HFFc6 (cell line): ENCODE measurements at regions not wholly inside any gene's neighbourhood (a gene's known extent, or its start where the extent isn't known, plus 50 kb on each side); places are given as distances from the start of the nearest gene placed in this dataset.
A peak's percentile ranks its signal among the peaks of the same experiment; 100 is the strongest.

Experiments used
- DNase-seq: peaks from one replicate; pipeline ENCODE4 v3.0.0-alpha.2; 2018
- H3K27ac Mint-ChIP-seq: 2 replicates; pipeline ENCODE4 v1.8.0; 2020; ENCODE audit warnings: mild to moderate bottlenecking, mixed read lengths
- H3K27me3 Mint-ChIP-seq: 2 replicates; pipeline ENCODE4 v1.8.0; 2021; ENCODE audit warnings: mild to moderate bottlenecking, moderate library complexity, mixed read lengths; ENCODE audit not compliant: insufficient read depth
- H3K36me3 Mint-ChIP-seq: 2 replicates; pipeline ENCODE4 v1.8.0; 2021; ENCODE audit warnings: low read depth, mixed read lengths
- H3K4me1 Mint-ChIP-seq: 2 replicates; pipeline ENCODE4 v1.8.0; 2020; ENCODE audit warnings: low read depth, mixed read lengths
- H3K4me3 Mint-ChIP-seq: 2 replicates; pipeline ENCODE4 v1.8.0; 2020; ENCODE audit warnings: mild to moderate bottlenecking, moderate library complexity, mixed read lengths
- H3K9me3 Mint-ChIP-seq: 2 replicates; pipeline ENCODE4 v1.8.0; 2020; ENCODE audit warnings: mild to moderate bottlenecking, mixed read lengths
- CTCF ChIP-seq: fragments of 200-600 bp; sonication (generic); IDR thresholded peaks from 2 replicates; pipeline ENCODE4 v1.5.0; 2021; ENCODE audit warnings: antibody characterized with exemption, mild to moderate bottlenecking

- no peak overlapping the region for H3K27ac Mint-ChIP-seq
- no peak for DNase-seq
- peaks cover 9% of the 10 kb centered on the region; the same call in 1 of the 2 replicates for H3K36me3 Mint-ChIP-seq
- H3K4me3 Mint-ChIP-seq = no peak overlapping the region
- H3K27me3 Mint-ChIP-seq = no peaks in the 10 kb centered on the region
- H3K4me1 Mint-ChIP-seq = peaks cover 18% of the 10 kb centered on the region; the same call in 1 of the 2 replicates
- TF ChIP-seq CTCF = no peak
- peaks cover 19% of the 10 kb centered on the region for H3K9me3 Mint-ChIP-seq
Measured at GRCh38 chr4:133969202-133969848, 232.3 kb downstream of the PABPC4L start.

GRCh38 chr4:133968174-133968573 is 233.4 kb downstream of the PABPC4L start:
- DNase-seq = no peak
- no peak for TF ChIP-seq CTCF
- H3K9me3 Mint-ChIP-seq = peaks cover 20% of the 10 kb centered on the region
- H3K4me3 Mint-ChIP-seq = no peak overlapping the region
- peaks cover 18% of the 10 kb centered on the region; the same call in 1 of the 2 replicates for H3K4me1 Mint-ChIP-seq
- peaks cover 9% of the 10 kb centered on the region; the same call in 1 of the 2 replicates for H3K36me3 Mint-ChIP-seq
- H3K27ac Mint-ChIP-seq = no peak overlapping the region
- no peaks in the 10 kb centered on the region for H3K27me3 Mint-ChIP-seq

GRCh38 chr4:133960975-133961374 is 240.6 kb downstream of the PABPC4L start:
- H3K4me1 Mint-ChIP-seq = peaks cover 12% of the 10 kb centered on the region; the same call in 1 of the 2 replicates
- TF ChIP-seq CTCF = no peak
- peaks cover 3% of the 10 kb centered on the region; the same call in 1 of the 2 replicates for H3K27me3 Mint-ChIP-seq
- no peak overlapping the region for H3K4me3 Mint-ChIP-seq
- H3K36me3 Mint-ChIP-seq = peaks cover 9% of the 10 kb centered on the region; the same call in 1 of the 2 replicates
- H3K27ac Mint-ChIP-seq = no peak overlapping the region
- H3K9me3 Mint-ChIP-seq = peaks cover 26% of the 10 kb centered on the region
- DNase-seq = no peak

GRCh38 chr4:133943081-133943480 is 258.5 kb downstream of the PABPC4L start:
- Mint-ChIP-seq H3K36me3 (no peaks in the 10 kb centered on the region), H3K4me3 (no peak overlapping the region), H3K9me3 (peaks cover 6% of the 10 kb centered on the region), H3K27ac (no peak overlapping the region), H3K4me1 (no peaks in the 10 kb centered on the region; the same call in 1 of the 2 replicates), H3K27me3 (no peaks in the 10 kb centered on the region)
- TF ChIP-seq CTCF = no peak
- no peak for DNase-seq

GRCh38 chr4:133938061-133938460 is 263.5 kb downstream of the PABPC4L start:
- no peak for TF ChIP-seq CTCF
- Mint-ChIP-seq H3K27me3 (no peaks in the 10 kb centered on the region), H3K27ac (no peak overlapping the region), H3K36me3 (no peaks in the 10 kb centered on the region), H3K4me3 (no peak overlapping the region), H3K9me3 (no peaks in the 10 kb centered on the region; the same call in 1 of the 2 replicates), H3K4me1 (no peaks in the 10 kb centered on the region; the same call in 1 of the 2 replicates)
- peak; percentile 18 for DNase-seq
